ENCODE measurements at regions not wholly inside any gene's neighbourhood (a gene's known extent, or its start where the extent isn't known, plus 50 kb on each side); places are given as distances from the start of the nearest gene placed in this dataset. TPM values are rescaled to one million over a fixed set of nuclear protein-coding genes. Genes with fewer than 3 reads are reported as not detected.

GRCh38 chr15:75129788-75130187, 71.9 kb upstream of the C15orf39 start:
- no peak for DNase-seq (ENCODE audit: low read depth in 2 of 3, low spot score in 2 of 3)

DNA sequence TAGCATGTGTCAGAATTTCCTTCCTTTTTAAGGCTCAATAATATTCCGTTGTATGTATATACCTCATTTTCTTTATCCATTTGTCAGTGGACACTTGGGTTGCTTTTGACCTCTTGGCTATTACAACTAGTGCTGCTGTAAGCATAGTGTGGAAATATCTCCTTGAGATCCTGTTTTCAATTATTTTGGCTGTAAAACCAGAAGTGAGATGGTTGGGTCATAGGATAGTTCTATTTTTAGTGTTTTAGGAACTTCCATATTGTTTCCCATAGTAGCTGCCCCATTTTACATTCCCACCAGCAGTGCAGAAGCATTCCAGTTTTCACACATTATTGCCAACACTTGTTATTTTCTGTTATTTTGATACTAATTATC, 70.4 kb upstream of the C15orf39 start:
- DNase-seq (ENCODE audit: low read depth in 2 of 3, low spot score in 2 of 3): no peak

DNA sequence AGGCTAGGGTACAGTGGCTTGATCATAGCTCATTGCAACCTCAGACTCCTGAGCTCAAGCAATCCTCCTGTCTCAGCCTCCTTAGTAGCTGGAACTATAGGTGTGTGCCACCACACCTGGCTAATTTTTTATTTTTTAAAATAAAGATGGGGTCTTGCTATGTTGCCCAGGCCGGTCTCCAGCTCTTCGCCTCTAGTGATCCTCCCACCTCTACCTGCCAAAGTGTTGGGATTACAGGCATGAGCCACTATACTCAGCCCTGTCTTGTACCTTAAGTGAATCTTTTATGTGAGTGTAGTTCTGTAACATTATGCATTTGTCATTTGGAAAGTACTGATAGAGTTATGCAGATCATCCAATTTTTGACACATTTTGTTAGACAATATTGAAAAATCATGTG, 66.9 kb upstream of the C15orf39 start:
- no peak for DNase-seq (ENCODE audit: low read depth in 2 of 3, low spot score in 2 of 3)

GRCh38 chr15:75136118-75136517, 65.6 kb upstream of the C15orf39 start:
- DNase-seq (ENCODE audit: low read depth in 2 of 3, low spot score in 2 of 3): no peak

- DNase-seq (ENCODE audit: low read depth in 2 of 3, low spot score in 2 of 3): no peak
These were observed 64.9 kb upstream of the C15orf39 start for GRCh38 chr15:75136758-75137157.

- no peak for DNase-seq (ENCODE audit: low read depth in 2 of 3, low spot score in 2 of 3)
These were observed 63.4 kb upstream of the C15orf39 start for GRCh38 chr15:75138016-75138999.

DNA sequence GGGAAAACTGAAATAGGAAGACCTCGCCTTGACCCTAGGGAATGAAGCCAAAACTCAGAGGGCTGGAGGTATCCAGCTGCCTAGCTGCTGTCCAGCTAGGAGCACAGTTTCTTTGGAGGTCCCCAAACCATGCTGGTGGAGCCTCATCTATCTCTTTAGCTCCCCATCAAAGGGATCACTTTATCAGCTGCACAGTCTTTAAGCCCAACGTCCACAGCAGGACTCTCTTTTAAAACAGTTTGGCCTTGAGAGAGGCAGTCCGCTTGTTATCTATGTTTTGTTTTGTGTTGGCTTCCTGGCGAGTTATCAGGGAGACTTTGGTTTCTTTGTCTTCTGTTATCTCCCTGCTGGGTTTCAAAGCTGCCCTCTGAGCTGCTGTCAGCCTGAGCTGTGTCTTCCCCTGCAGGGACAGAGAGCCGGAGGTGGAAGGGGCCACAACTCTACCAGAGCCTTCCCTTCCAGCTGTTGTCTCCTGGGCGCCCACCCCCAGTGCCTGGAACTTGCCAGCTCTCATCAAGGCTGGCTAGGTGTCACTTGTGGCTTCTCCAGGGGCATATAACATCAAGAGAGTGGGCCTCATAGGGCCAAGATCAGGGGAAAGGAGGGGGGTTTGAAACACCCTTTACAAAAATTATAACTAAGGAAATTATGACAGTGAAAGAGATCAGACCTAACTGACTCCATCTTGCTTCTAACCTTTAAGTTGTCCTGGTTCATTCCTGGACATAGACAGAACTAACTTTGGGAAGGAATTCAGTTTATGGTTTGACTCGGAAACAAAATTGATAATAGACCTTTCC, 61.4 kb upstream of the C15orf39 start:
- DNase-seq (ENCODE audit: low read depth in 2 of 3, low spot score in 2 of 3): no peak

DNA sequence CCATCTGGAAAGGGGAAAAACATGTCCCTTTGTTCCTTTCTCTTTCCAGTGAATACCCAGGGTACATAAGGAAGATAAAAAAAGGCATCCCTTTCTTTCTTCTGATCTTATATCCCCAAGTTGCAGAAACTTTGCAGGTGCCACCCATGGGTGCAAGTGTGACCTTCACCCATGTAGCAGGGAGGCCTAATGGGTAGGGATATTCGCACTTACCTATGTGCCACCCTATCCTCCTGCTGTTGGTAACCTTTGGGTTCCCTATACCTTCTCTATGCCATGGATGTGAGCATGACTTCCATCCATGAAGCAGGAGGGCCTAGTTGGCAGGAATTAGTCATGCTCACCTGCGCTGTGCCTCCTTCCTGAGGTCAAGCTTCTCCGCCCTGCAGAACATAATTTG, 59.2 kb upstream of the C15orf39 start:
- no peak for DNase-seq (ENCODE audit: low read depth in 2 of 3, low spot score in 2 of 3)

GRCh38 chr15:75143738-75144334, 57.8 kb upstream of the C15orf39 start:
- DNase-seq (ENCODE audit: low read depth in 2 of 3, low spot score in 2 of 3): peak in 2 of 3 donors; percentile 35 to 76

DNA sequence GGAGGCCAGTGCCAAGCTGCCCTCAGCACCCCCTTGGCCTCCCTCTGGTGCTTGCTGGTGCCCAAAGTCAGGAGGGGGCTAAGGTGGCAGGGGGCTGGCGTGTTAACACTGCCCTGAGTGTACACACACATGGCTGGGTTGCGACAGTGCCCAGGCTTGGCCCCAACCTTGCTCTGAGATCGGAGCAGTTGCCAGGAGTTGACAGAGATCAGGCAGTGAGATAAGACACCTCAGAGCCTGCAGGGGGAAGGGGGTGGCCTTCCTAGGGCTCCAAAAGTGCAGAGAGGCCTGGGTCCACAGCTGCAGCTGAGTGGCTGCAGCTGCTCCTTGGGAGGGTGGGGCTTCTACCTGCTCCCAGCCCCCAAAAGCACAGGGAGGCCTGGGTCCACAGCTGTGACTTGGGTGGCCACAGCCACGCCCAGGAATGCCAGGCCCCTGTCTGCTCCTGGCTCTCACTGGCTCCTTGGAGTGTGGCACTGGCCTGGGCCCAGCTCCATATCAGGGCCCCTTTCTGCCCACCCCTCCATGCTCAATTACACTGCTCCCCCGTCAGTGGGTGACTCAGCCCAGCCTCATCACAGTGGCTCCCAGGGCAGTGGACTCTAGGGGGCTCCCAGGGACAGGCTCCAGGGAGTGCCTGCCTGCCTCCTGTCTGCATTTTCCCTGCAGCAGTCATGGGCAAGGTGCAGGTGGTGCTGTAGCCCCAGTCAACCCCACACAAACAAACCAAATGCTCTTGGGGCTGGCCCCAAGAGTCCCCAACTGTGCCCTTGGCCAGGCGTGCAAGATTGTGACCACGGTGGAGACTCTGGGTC, 56.4 kb upstream of the C15orf39 start:
- no peak for DNase-seq (ENCODE audit: low read depth in 2 of 3, low spot score in 2 of 3)

DNA sequence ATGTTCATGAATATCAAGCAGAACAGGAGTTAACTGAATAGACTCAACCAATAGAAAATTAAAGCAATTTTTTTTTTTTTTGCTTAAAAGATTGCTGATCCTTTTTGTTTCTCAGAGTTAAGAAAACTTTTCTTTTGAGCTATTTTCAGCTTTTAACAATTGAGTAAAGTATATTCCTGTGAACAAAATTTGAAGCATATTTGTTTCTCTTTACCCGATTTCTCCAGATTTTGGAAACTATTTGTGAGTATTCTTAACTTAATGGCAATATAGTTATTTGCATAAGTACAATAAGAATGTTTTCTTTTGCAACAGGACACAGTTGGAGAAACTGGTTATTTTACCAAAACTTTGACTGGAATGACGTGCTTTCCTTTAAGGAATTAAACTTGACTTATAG, 53.4 kb upstream of the C15orf39 start:
- peak in 1 of 3 donors; percentile 60 for DNase-seq (ENCODE audit: low read depth in 2 of 3, low spot score in 2 of 3)

DNA sequence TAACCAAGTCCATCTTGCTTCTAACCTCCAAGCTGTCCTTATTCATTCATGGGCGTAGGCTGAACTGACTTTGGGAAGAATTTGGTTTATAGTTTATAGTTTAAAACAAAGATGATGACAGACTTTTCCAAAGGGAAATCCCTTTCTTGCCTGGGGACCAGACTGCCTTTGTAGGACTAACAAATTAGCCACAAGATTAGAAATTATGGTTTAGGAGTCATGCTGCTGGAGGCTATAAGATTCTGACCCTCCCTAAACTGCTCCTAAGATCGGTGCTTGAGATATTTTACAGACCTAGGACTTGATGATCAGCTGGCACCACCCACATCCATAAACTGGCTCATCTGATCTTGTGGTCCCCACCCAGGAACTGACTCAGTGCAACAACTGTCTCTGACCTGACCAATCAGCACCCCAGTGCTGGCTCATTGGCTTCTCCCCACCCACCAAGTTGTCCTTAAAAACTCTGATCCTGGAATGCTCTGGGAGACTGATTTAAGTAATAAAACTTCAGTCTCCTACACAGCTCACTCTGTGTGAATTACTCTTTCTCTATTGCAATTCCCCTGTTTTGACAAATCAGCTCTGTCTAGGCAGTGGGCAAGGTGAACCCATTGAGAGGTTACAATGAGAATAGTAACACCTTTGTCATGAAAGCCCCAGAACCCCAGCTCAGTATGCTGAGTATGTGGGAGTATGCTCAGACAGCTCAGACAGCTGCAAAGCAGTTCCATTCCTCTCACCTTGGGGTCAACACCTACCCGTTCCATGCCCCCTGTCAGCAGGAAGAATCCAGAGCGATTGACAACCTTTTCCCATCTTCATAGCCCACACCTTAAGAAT, 51.6 kb upstream of the C15orf39 start:
- DNase-seq (ENCODE audit: low read depth in 2 of 3, low spot score in 2 of 3): no peak

GRCh38 chr15:75151214-75152128, 50.2 kb upstream of the C15orf39 start:
- no peak for DNase-seq (ENCODE audit: low read depth in 2 of 3, low spot score in 2 of 3)

Small RNA genes lying in the stretch of these regions (small RNA-seq; reads per million reads assigned to genes)
- gene RF00017: not detected
- not detected for gene RF00601
